ENCODE measurements at regions not wholly inside any gene's neighbourhood (a gene's known extent, or its start where the extent isn't known, plus 50 kb on each side); places are given as distances from the start of the nearest gene placed in this dataset.

GRCh38 chr15:62578960-62579359, 413.9 kb upstream of the C2CD4B start:
- TF ChIP-seq HNF4A (conservative IDR thresholded peaks at IDR 0.05) (no peak), CTCF (IDR thresholded peaks at IDR 0.05; ENCODE audit: low read depth, low read length, missing input control) (no peak), GABPA (IDR thresholded peaks at IDR 0.05 in 1 of 2, conservative IDR thresholded peaks at IDR 0.05 in 1 of 2) (no peak), TAF1 (conservative IDR thresholded peaks at IDR 0.05) (no peak), SP1 (IDR thresholded peaks at IDR 0.05) (no peak), MAX (IDR thresholded peaks at IDR 0.05) (no peak), JUND (IDR thresholded peaks at IDR 0.05) (no peak), EGR1 (IDR thresholded peaks at IDR 0.05; ENCODE audit: low read depth in 2 of 2) (no peak), REST (IDR thresholded peaks at IDR 0.05) (no peak), RAD21 (IDR thresholded peaks at IDR 0.05) (no peak), ZBTB33 (IDR thresholded peaks at IDR 0.05) (no peak), ATF3 (IDR thresholded peaks at IDR 0.05) (no peak), YY1 (IDR thresholded peaks at IDR 0.05) (no peak)

Data from liver (tissue), 3 donors.